Caco-2 (cell line): ENCODE measurements at regions not wholly inside any gene's neighbourhood (a gene's known extent, or its start where the extent isn't known, plus 50 kb on each side); places are given as distances from the start of the nearest gene placed in this dataset.

Experiments
- BruUV-seq: library from RNA; stranded (reverse); fragments of 400-500 nt; replicated peaks from 2 replicates; lab custom pipeline; 2021; lab: Mats Ljungman, UMichigan
- CTCF ChIA-PET: fragments of 300-600 bp; sonication (Branson Sonifier 250); formaldehyde crosslinking; loops from one replicate; lab custom pipeline; 2022; ENCODE audit warnings: antibody characterized with exemption; lab: Charles Lee
- POLR2A ChIA-PET: fragments of 300-600 bp; sonication (Branson Sonifier 250); formaldehyde crosslinking; loops from one replicate; lab custom pipeline; 2022; ENCODE audit warnings: antibody characterized with exemption; lab: Charles Lee
- DNase-seq, 2 experiments: peaks; one replicate each; pipeline versions ENCODE4 v3.0.0 to v3.0.0-alpha.2; 2020 to 2022
- H3K27me3 ChIP-seq: replicated peaks from 2 replicates; pipeline ENCODE4 v1.6.0; 2011; ENCODE audit warnings: low read length; ENCODE audit not compliant: control insufficient read depth, insufficient read depth
- H3K36me3 ChIP-seq: 2 replicates; pipeline ENCODE4 v1.5.1; 2011; ENCODE audit warnings: low read length; ENCODE audit not compliant: control insufficient read depth, insufficient read depth
- H3K4me1 ChIP-seq: fragments of 250-450 bp; sonication (Bioruptor Pico); 2 replicates; pipeline ENCODE4 v1.5.1; 2020; ENCODE audit warnings: mild to moderate bottlenecking
- H3K4me3 ChIP-seq: 2 replicates; pipeline ENCODE4 v1.5.1; 2011; ENCODE audit warnings: low read depth, mild to moderate bottlenecking, control low read depth, low read length
- H3K9me3 ChIP-seq: fragments of 250-450 bp; sonication (Bioruptor Pico); 2 replicates; pipeline ENCODE4 v1.5.1; 2020; ENCODE audit warnings: mild to moderate bottlenecking, moderate library complexity
- H3K27ac Mint-ChIP-seq: one replicate; pipeline ENCODE4 v1.8.0; 2022; ENCODE audit warnings: mixed read lengths; ENCODE audit not compliant: unreplicated experiment
- H3K27me3 Mint-ChIP-seq: one replicate; pipeline ENCODE4 v1.8.0; 2022; ENCODE audit warnings: mixed read lengths; ENCODE audit not compliant: insufficient read depth, unreplicated experiment
- H3K36me3 Mint-ChIP-seq: one replicate; pipeline ENCODE4 v1.8.0; 2022; ENCODE audit warnings: mild to moderate bottlenecking, mixed read lengths; ENCODE audit not compliant: insufficient read depth, unreplicated experiment
- H3K4me1 Mint-ChIP-seq: one replicate; pipeline ENCODE4 v1.8.0; 2022; ENCODE audit warnings: low read depth, mixed read lengths; ENCODE audit not compliant: unreplicated experiment
- H3K4me3 Mint-ChIP-seq: one replicate; pipeline ENCODE4 v1.8.0; 2022; ENCODE audit warnings: mild to moderate bottlenecking, moderate library complexity, mixed read lengths; ENCODE audit not compliant: unreplicated experiment
- H3K9me3 Mint-ChIP-seq: one replicate; pipeline ENCODE4 v1.8.0; 2022; ENCODE audit warnings: mixed read lengths; ENCODE audit not compliant: unreplicated experiment
- intact Hi-C: fragments of 100-400 bp; cut with micrococcal nuclease; formaldehyde crosslinking; loops from one replicate; pipeline ENCODE4 v1.10.0; 2022; ENCODE audit not compliant: unreplicated experiment
- TF ChIP-seq, protein P1 (sequence below), 2 experiments: fragments of 200-600 bp in 1 of 2; IDR thresholded peaks; 1 replicate in 1 of 2; 2 replicates in 1 of 2; pipeline versions ENCODE4 v1.5.1 to v1.8.0; 2011 to 2022; ENCODE audit warnings: antibody characterized with exemption in 1 of 2, control low read depth in 1 of 2, inconsistent platforms in 1 of 2, low read depth in 1 of 2, low read length in 1 of 2, mild to moderate bottlenecking in 1 of 2, moderate library complexity in 1 of 2; ENCODE audit not compliant: insufficient read depth in 1 of 2, severe bottlenecking in 1 of 2, unreplicated experiment in 1 of 2

DNA sequence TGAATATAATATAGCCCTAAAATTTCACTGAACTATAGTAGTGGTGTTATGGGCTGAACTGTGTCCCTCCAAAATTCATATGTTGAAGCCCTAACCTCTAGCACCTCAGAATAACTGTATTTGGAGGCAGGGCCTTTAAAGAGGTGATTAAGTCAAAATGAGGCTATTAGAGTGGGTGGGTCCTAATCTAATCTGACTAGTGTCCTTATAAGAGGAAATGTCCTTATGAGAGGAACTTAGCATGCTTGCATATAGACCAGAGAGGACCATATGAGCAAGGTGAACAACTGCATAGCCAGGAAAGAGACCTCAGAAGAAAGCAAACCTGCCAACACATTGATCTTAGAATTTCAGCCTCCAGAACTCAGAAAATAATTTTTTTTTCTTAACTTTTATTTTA lies 238.4 kb downstream of the ZEB2 start:
- Histone ChIP-seq H3K36me3 (no peaks in the 10 kb centered on the region), H3K27me3 (no peaks in the 10 kb centered on the region), H3K4me3 (no peak overlapping the region), H3K9me3 (no peaks in the 10 kb centered on the region), H3K4me1 (no peaks in the 10 kb centered on the region)
- Mint-ChIP-seq H3K4me3 (no peak overlapping the region), H3K4me1 (no peaks in the 10 kb centered on the region), H3K27ac (no peak overlapping the region), H3K27me3 (no peaks in the 10 kb centered on the region), H3K9me3 (no peaks in the 10 kb centered on the region), H3K36me3 (no peaks in the 10 kb centered on the region)
- POLR2A ChIA-PET, result no interaction called here
- BruUV-seq, result no TSS peak
- no peak for DNase-seq
- TF ChIP-seq, protein P1, sequence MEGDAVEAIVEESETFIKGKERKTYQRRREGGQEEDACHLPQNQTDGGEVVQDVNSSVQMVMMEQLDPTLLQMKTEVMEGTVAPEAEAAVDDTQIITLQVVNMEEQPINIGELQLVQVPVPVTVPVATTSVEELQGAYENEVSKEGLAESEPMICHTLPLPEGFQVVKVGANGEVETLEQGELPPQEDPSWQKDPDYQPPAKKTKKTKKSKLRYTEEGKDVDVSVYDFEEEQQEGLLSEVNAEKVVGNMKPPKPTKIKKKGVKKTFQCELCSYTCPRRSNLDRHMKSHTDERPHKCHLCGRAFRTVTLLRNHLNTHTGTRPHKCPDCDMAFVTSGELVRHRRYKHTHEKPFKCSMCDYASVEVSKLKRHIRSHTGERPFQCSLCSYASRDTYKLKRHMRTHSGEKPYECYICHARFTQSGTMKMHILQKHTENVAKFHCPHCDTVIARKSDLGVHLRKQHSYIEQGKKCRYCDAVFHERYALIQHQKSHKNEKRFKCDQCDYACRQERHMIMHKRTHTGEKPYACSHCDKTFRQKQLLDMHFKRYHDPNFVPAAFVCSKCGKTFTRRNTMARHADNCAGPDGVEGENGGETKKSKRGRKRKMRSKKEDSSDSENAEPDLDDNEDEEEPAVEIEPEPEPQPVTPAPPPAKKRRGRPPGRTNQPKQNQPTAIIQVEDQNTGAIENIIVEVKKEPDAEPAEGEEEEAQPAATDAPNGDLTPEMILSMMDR (IDR thresholded peaks at IDR 0.05; ENCODE audit: insufficient read depth in 1 of 2, low read depth in 1 of 2, low read length in 1 of 2, severe bottlenecking in 1 of 2, unreplicated experiment in 1 of 2), result no peak
- CTCF ChIA-PET, result no interaction called here
- intact Hi-C loops, result no loop called here

DNA sequence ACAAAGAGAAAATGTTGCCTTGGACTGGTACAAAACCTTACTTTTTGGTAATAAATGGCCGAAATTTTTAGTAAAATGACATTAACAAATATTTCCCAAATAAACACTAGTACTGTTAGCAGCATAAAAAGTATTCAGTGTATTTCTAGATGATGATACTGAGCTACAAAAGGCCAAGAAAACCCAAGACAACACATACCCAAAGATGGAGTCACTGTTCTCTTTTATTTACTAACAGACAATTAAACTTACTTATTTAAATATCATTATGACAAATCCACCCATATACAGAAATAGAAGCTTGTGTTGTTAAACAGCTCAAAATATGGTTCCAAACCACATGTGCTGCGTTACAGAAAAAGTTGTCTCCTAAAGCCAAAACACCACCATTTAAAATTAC lies 239.9 kb downstream of the ZEB2 start:
- BruUV-seq, result no TSS peak
- no peaks in the 10 kb centered on the region for H3K9me3 Mint-ChIP-seq
- H3K27me3 Mint-ChIP-seq, result no peaks in the 10 kb centered on the region
- no peaks in the 10 kb centered on the region for H3K4me1 Mint-ChIP-seq
- CTCF ChIA-PET, result no interaction called here
- no peak for DNase-seq
- POLR2A ChIA-PET, result no interaction called here
- H3K9me3 ChIP-seq, result no peaks in the 10 kb centered on the region
- no peaks in the 10 kb centered on the region for H3K36me3 Mint-ChIP-seq
- H3K4me3 Mint-ChIP-seq, result no peak overlapping the region
- no peak overlapping the region for H3K4me3 ChIP-seq
- no peaks in the 10 kb centered on the region for H3K36me3 ChIP-seq
- no peaks in the 10 kb centered on the region for H3K4me1 ChIP-seq
- H3K27ac Mint-ChIP-seq, result no peak overlapping the region
- no peaks in the 10 kb centered on the region for H3K27me3 ChIP-seq
- TF ChIP-seq, protein P1 (IDR thresholded peaks at IDR 0.05; ENCODE audit: insufficient read depth in 1 of 2, low read depth in 1 of 2, low read length in 1 of 2, severe bottlenecking in 1 of 2, unreplicated experiment in 1 of 2), result no peak
- intact Hi-C loops, result no loop called here

DNA sequence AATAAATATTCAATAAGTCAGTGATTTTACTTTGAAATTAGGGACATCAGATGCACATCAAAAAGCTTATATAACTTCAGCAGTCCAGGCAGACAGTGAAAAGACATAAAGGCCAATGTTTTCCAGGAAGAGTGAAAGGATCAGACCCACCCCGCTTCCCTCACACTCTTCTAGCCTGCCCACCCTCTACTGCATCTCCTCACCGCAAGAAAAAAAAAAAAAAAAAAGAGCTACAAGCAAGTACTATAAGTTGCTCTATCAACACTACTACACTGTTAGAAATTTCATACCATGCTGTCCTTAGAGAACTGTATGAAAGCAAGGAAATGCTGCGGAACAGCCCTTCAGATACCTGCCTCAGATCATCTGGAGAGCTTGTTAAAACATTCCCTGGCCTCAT lies 240.8 kb downstream of the ZEB2 start:
- Mint-ChIP-seq H3K36me3 (no peaks in the 10 kb centered on the region), H3K27ac (no peak overlapping the region), H3K4me3 (no peak overlapping the region), H3K4me1 (no peaks in the 10 kb centered on the region), H3K9me3 (no peaks in the 10 kb centered on the region), H3K27me3 (no peaks in the 10 kb centered on the region)
- TF ChIP-seq, protein P1 (IDR thresholded peaks at IDR 0.05; ENCODE audit: insufficient read depth in 1 of 2, low read depth in 1 of 2, low read length in 1 of 2, severe bottlenecking in 1 of 2, unreplicated experiment in 1 of 2), result no peak
- ChIA-PET POLR2A (no interaction called here), CTCF (no interaction called here)
- no peaks in the 10 kb centered on the region for H3K36me3 ChIP-seq
- BruUV-seq, result no TSS peak
- no peaks in the 10 kb centered on the region for H3K9me3 ChIP-seq
- intact Hi-C loops, result no loop called here
- no peaks in the 10 kb centered on the region for H3K4me1 ChIP-seq
- DNase-seq, result no peak
- no peak overlapping the region for H3K4me3 ChIP-seq
- no peaks in the 10 kb centered on the region for H3K27me3 ChIP-seq
